ENCODE measurements at regions not wholly inside any gene's neighbourhood (a gene's known extent, or its start where the extent isn't known, plus 50 kb on each side); places are given as distances from the start of the nearest gene placed in this dataset.

DNA sequence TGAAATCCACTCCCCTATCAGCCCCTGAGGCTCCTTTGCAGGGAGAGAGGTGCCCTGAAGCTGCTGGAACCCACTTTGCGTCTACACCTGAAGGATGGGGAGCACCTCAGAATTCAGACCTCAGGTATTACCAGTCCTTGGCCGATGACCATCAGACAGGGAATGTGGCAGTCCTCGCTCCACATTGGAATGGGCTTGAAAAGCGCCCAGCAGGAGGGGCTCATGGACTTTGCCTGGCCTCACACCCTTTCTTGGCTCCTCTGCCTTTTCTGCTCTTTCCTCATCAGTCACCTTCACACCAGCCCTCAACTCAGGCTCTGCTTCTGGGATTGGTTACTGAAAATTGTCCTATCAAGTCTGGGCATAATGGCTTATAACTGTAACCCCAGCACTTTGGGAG is 83.9 kb downstream of the BARX1 start:
- no peak overlapping the region for H3K4me3 Mint-ChIP-seq
- H3K27ac Mint-ChIP-seq, result no peak overlapping the region
- peaks cover 5% of the 10 kb centered on the region; the same call in 1 of the 2 replicates for H3K27me3 Mint-ChIP-seq (ENCODE audit: insufficient read depth)
- peaks cover 8% of the 10 kb centered on the region; the same call in 1 of the 2 replicates for H3K36me3 Mint-ChIP-seq (ENCODE audit: low read depth)
- TF ChIP-seq CTCF (IDR thresholded peaks at IDR 0.05), result no peak
- peaks cover 52% of the 10 kb centered on the region for H3K9me3 Mint-ChIP-seq
- no peaks in the 10 kb centered on the region for H3K4me1 Mint-ChIP-seq (ENCODE audit: low read depth)
- DNase-seq, result no peak

DNA sequence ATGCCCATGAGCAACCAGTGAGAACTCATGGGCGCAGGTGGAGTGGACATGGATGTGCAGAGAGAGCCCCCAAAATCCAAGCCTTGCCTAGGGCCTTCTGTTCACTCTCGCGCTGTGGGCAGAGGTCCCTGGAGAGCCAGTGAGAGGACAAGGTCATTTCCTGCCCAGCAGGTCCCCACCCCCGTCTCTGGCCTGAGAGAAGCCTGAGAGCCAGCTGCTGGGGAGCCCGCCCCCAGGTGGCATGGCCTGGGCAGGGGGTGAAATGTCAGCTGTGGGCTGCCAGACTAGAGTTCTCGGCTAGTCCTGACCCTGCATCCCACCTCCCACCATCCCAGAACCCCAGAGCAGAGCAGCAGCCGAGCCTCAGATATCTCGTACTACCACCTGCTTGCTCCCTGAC is 85.3 kb downstream of the BARX1 start:
- H3K4me1 Mint-ChIP-seq (ENCODE audit: low read depth), result no peaks in the 10 kb centered on the region
- H3K9me3 Mint-ChIP-seq, result peaks cover 43% of the 10 kb centered on the region
- peaks cover 5% of the 10 kb centered on the region; the same call in 1 of the 2 replicates for H3K27me3 Mint-ChIP-seq (ENCODE audit: insufficient read depth)

GRCh38 chr9:93869088-93869487 is 86.1 kb downstream of the BARX1 start:
- TF ChIP-seq CTCF (IDR thresholded peaks at IDR 0.05), result no peak
- Mint-ChIP-seq H3K9me3 (peaks cover 36% of the 10 kb centered on the region), H3K27ac (no peak overlapping the region), H3K27me3 (ENCODE audit: insufficient read depth) (peaks cover 8% of the 10 kb centered on the region), H3K4me1 (ENCODE audit: low read depth) (no peaks in the 10 kb centered on the region), H3K4me3 (no peak overlapping the region), H3K36me3 (ENCODE audit: low read depth) (no peaks in the 10 kb centered on the region)
- no peak for DNase-seq

More for the DNA sequence above, 85.3 kb downstream of the BARX1 start:
- no peak overlapping the region for H3K4me3 Mint-ChIP-seq
- DNase-seq, result no peak
- no peak overlapping the region for H3K27ac Mint-ChIP-seq
- no peak for TF ChIP-seq CTCF (IDR thresholded peaks at IDR 0.05)
- peaks cover 1% of the 10 kb centered on the region; the same call in 1 of the 2 replicates for H3K36me3 Mint-ChIP-seq (ENCODE audit: low read depth)

DNA sequence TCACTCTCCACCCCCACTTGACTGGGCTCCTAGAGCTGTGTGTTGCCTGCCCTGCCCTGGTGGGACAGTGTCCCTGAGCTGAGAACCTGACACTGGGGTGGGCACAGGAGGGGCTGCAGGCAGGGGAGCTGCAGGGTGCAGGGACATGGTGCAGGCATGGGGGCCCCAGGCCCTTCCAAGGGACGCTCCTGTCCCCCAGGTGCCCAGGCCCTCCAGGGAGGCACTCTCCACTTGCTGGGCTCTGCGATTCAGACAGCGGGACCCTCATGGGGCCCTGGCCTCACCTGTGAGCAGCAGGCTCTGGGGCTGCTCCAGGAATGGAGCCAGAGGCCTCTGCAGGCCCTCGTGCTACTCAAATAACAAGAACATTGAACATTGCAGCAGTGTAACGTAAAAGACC is 89.4 kb downstream of the BARX1 start:
- DNase-seq, result no peak
- H3K27ac Mint-ChIP-seq, result no peak overlapping the region
- H3K27me3 Mint-ChIP-seq (ENCODE audit: insufficient read depth), result peaks cover 3% of the 10 kb centered on the region
- H3K4me3 Mint-ChIP-seq, result no peak overlapping the region
- TF ChIP-seq CTCF (IDR thresholded peaks at IDR 0.05), result no peak
- H3K4me1 Mint-ChIP-seq (ENCODE audit: low read depth), result no peaks in the 10 kb centered on the region
- H3K9me3 Mint-ChIP-seq, result peaks cover 11% of the 10 kb centered on the region
- H3K36me3 Mint-ChIP-seq (ENCODE audit: low read depth), result no peaks in the 10 kb centered on the region

DNA sequence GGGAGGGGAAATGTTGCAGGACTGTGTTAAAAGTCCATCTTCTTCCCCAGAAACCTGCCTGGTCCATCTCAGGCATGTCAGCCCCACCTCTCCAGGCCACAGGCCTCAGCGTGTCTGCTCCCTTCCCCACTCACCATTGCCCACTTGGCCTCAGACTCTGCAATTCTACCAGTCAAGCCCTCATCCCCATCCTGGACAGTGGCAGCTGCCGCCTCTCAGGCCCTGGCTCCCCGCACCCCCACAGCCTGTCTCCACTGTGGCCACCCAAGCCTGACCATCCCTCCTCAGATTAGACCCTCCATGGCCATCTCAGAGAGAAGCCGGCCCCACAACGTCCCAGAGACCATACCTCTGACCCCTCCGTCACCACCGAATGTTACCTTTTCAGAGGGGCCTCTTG is 89.9 kb downstream of the BARX1 start:
- Mint-ChIP-seq H3K27me3 (ENCODE audit: insufficient read depth) (peaks cover 3% of the 10 kb centered on the region), H3K4me3 (no peak overlapping the region), H3K4me1 (ENCODE audit: low read depth) (no peaks in the 10 kb centered on the region), H3K9me3 (peaks cover 8% of the 10 kb centered on the region; the same call in 1 of the 2 replicates), H3K27ac (no peak overlapping the region), H3K36me3 (ENCODE audit: low read depth) (no peaks in the 10 kb centered on the region)
- no peak for DNase-seq
- TF ChIP-seq CTCF (IDR thresholded peaks at IDR 0.05), result no peak

DNA sequence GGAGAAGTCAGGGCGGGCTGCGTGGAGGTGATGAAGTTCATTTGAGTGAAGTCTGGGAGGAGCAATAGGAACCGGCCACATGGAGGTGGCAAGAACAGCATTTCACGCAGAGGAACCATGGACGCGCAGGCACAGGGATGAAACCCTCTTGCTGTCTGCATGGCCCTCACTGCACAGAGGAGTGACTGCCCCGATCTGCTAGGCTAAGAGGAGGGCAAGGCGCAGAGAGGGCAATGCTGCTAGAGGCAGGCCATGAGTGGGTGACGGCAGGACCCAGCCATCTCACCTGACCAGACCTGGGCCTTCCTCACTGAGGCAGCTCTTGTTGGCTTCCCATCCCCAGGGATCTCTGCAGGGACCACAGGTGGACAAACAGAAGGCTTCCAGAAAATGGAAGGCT is 90.3 kb downstream of the BARX1 start:
- DNase-seq, result no peak

More for the DNA sequence above, 90.3 kb downstream of the BARX1 start:
- H3K36me3 Mint-ChIP-seq (ENCODE audit: low read depth), result no peaks in the 10 kb centered on the region
- peaks cover 10% of the 10 kb centered on the region; the same call in 1 of the 2 replicates for H3K9me3 Mint-ChIP-seq
- no peak overlapping the region for H3K27ac Mint-ChIP-seq
- no peaks in the 10 kb centered on the region for H3K4me1 Mint-ChIP-seq (ENCODE audit: low read depth)
- TF ChIP-seq CTCF (IDR thresholded peaks at IDR 0.05), result no peak
- H3K27me3 Mint-ChIP-seq (ENCODE audit: insufficient read depth), result peaks cover 3% of the 10 kb centered on the region
- H3K4me3 Mint-ChIP-seq, result no peak overlapping the region
